ENCODE measurements at regions not wholly inside any gene's neighbourhood (a gene's known extent, or its start where the extent isn't known, plus 50 kb on each side); places are given as distances from the start of the nearest gene placed in this dataset.

- WGBS, 4 donors: 13 to 33% (median 33%) methylated on average over 1 of the region's 1 CpG
- no peak for DNase-seq
- no peaks in the 10 kb centered on the region for H3K27me3 ChIP-seq
- H3K9me3 ChIP-seq: peaks cover 0 to 4% (median 0%) of the 10 kb centered on the region in 12 donors
- H3K27ac ChIP-seq: no peak overlapping the region
- intact Hi-C loops (cut with DNase I): no loop called here
- no peak for ATAC-seq
- no peaks in the 10 kb centered on the region for H3K36me3 ChIP-seq
- H3K4me3 ChIP-seq: no peak overlapping the region
- TF ChIP-seq CTCF (IDR thresholded peaks at IDR 0.05) (no peak), POLR2A (IDR thresholded peaks at IDR 0.05) (no peak)
- H3K4me1 ChIP-seq: no peaks in the 10 kb centered on the region
Observed at GRCh38 chr4:133982533-133983224, 218.9 kb downstream of the PABPC4L start.

- Histone ChIP-seq H3K36me3 (no peaks in the 10 kb centered on the region), H3K4me3 (no peak overlapping the region), H3K9me3 (peaks cover 0 to 4% (median 0%) of the 10 kb centered on the region in 12 donors), H3K4me1 (no peaks in the 10 kb centered on the region), H3K27ac (no peak overlapping the region), H3K27me3 (no peaks in the 10 kb centered on the region)
- intact Hi-C loops (cut with DNase I): no loop called here
- no peak for DNase-seq
- TF ChIP-seq POLR2A (IDR thresholded peaks at IDR 0.05) (no peak), CTCF (IDR thresholded peaks at IDR 0.05) (no peak)
- no peak for ATAC-seq
- WGBS, 4 donors: 90 to 93% (median 91%) methylated on average over 2 of the region's 2 CpGs
Observed at GRCh38 chr4:133981327-133981726, 220.3 kb downstream of the PABPC4L start.

- DNase-seq (no peak), ATAC-seq (no peak)
- no peak overlapping the region for H3K27ac ChIP-seq
- TF ChIP-seq CTCF (IDR thresholded peaks at IDR 0.05) (no peak), POLR2A (IDR thresholded peaks at IDR 0.05) (no peak)
- H3K9me3 ChIP-seq: peaks cover 0 to 7% (median 0%) of the 10 kb centered on the region in 12 donors
- no peaks in the 10 kb centered on the region for H3K27me3 ChIP-seq
- H3K36me3 ChIP-seq: no peaks in the 10 kb centered on the region
- H3K4me1 ChIP-seq: peaks cover 0 to 19% (median 5%) of the 10 kb centered on the region in 12 donors
- no peak overlapping the region for H3K4me3 ChIP-seq
- intact Hi-C loops (cut with DNase I): no loop called here
- 75 to 85% (median 82%) methylated on average over 2 of the region's 2 CpGs for WGBS, 4 donors
Observed at GRCh38 chr4:133972586-133972985, 229.0 kb downstream of the PABPC4L start.

GRCh38 chr4:133969202-133969848 is 232.3 kb downstream of the PABPC4L start:
- Histone ChIP-seq H3K27me3 (no peaks in the 10 kb centered on the region), H3K27ac (peak overlapping the region in 2 of 12 donors; percentile 15 to 47), H3K36me3 (no peaks in the 10 kb centered on the region), H3K4me1 (peaks cover 0 to 20% (median 5%) of the 10 kb centered on the region in 12 donors), H3K9me3 (peaks cover 0 to 23% (median 4%) of the 10 kb centered on the region in 12 donors), H3K4me3 (no peak overlapping the region)
- DNase-seq: peak in 4 of 5 donors; percentile 25 to 53 (median 46)
- peak in 2 of 4 donors; percentile 54 to 75 for ATAC-seq
- WGBS, 4 donors: 33 to 37% (median 34%) methylated on average over 4 of the region's 4 CpGs
- no peak for TF ChIP-seq CTCF (IDR thresholded peaks at IDR 0.05)
- TF ChIP-seq POLR2A (IDR thresholded peaks at IDR 0.05): no peak
- intact Hi-C loops (cut with DNase I): no loop called here
